ENCODE measurements at regions not wholly inside any gene's neighbourhood (a gene's known extent, or its start where the extent isn't known, plus 50 kb on each side); places are given as distances from the start of the nearest gene placed in this dataset.

- intact Hi-C loops (cut with DNase I): no loop called here
- Histone ChIP-seq H3K36me3 (no peaks in the 10 kb centered on the region), H3K4me1 (no peaks in the 10 kb centered on the region), H3K27ac (no peak overlapping the region), H3K27me3 (no peaks in the 10 kb centered on the region), H3K9me3 (no peaks in the 10 kb centered on the region), H3K4me3 (no peak overlapping the region)
- TF ChIP-seq CTCF (IDR thresholded peaks at IDR 0.05): no peak
- no peak for DNase-seq (ENCODE audit: low spot score in 2 of 2)
These were observed 209.3 kb upstream of the SGK1 start for GRCh38 chr6:134527108-134527787.

- H3K27me3 ChIP-seq: no peaks in the 10 kb centered on the region
- DNase-seq (ENCODE audit: low spot score in 2 of 2): no peak
- H3K9me3 ChIP-seq: no peaks in the 10 kb centered on the region
- no peaks in the 10 kb centered on the region for H3K36me3 ChIP-seq
- TF ChIP-seq CTCF (IDR thresholded peaks at IDR 0.05): no peak
- H3K27ac ChIP-seq: no peak overlapping the region
- no peak overlapping the region for H3K4me3 ChIP-seq
- intact Hi-C loops (cut with DNase I): no loop called here
- no peaks in the 10 kb centered on the region for H3K4me1 ChIP-seq
These were observed 207.4 kb upstream of the SGK1 start for GRCh38 chr6:134525190-134525868.

GRCh38 chr6:134523903-134524650 lies 206.2 kb upstream of the SGK1 start:
- no peak overlapping the region for H3K27ac ChIP-seq
- H3K9me3 ChIP-seq: no peaks in the 10 kb centered on the region
- TF ChIP-seq CTCF (IDR thresholded peaks at IDR 0.05): no peak
- H3K4me1 ChIP-seq: no peaks in the 10 kb centered on the region
- intact Hi-C loops (cut with DNase I): no loop called here
- no peaks in the 10 kb centered on the region for H3K36me3 ChIP-seq
- H3K27me3 ChIP-seq: no peaks in the 10 kb centered on the region
- H3K4me3 ChIP-seq: no peak overlapping the region
- no peak for DNase-seq (ENCODE audit: low spot score in 2 of 2)

- Histone ChIP-seq H3K27me3 (no peaks in the 10 kb centered on the region), H3K4me3 (no peak overlapping the region), H3K9me3 (no peaks in the 10 kb centered on the region), H3K36me3 (no peaks in the 10 kb centered on the region), H3K27ac (no peak overlapping the region), H3K4me1 (no peaks in the 10 kb centered on the region)
- intact Hi-C loops (cut with DNase I): no loop called here
- DNase-seq (ENCODE audit: low spot score in 2 of 2): no peak
- no peak for TF ChIP-seq CTCF (IDR thresholded peaks at IDR 0.05)
These were observed 205.1 kb upstream of the SGK1 start for GRCh38 chr6:134523051-134523450.

GRCh38 chr6:134521116-134521501 lies 203.2 kb upstream of the SGK1 start:
- H3K4me3 ChIP-seq: no peak overlapping the region

More at GRCh38 chr6:134521116-134521501, 203.2 kb upstream of the SGK1 start:
- no peak for DNase-seq (ENCODE audit: low spot score in 2 of 2)
- Histone ChIP-seq H3K9me3 (no peaks in the 10 kb centered on the region), H3K4me1 (peaks cover 0 to 7% of the 10 kb centered on the region in 2 donors), H3K36me3 (no peaks in the 10 kb centered on the region), H3K27me3 (no peaks in the 10 kb centered on the region), H3K27ac (no peak overlapping the region)
- intact Hi-C loops (cut with DNase I): no loop called here
- no peak for TF ChIP-seq CTCF (IDR thresholded peaks at IDR 0.05)

All from ascending aorta (tissue), 2 donors.